Activated B cell treated with CpG ODN at 0.5 μM for 24 hours (primary cell): ENCODE measurements at regions not wholly inside any gene's neighbourhood (a gene's known extent, or its start where the extent isn't known, plus 50 kb on each side); places are given as distances from the start of the nearest gene placed in this dataset.
"Not testable (repeated sequence)": the region's sequence is repeated elsewhere in the genome, so short reads cannot be mapped to it uniquely, and the experiment has no call there.

Experiments used
- ATAC-seq: fragments of 200-7000 bp; cut with Tn5 transposase; one replicate; pipeline ENCODE4 v1.10.0; 2021; ENCODE audit warnings: low read depth, mild to moderate bottlenecking, moderate library complexity
- CTCF ChIA-PET: fragments of 350-600 bp; sonication (Branson Sonifier 250); formaldehyde crosslinking; loops from one replicate; lab custom pipeline; 2021; ENCODE audit warnings: antibody characterized with exemption; lab: Charles Lee
- POLR2A ChIA-PET: fragments of 350-600 bp; sonication (Branson Sonifier 250); formaldehyde crosslinking; loops from one replicate; lab custom pipeline; 2021; ENCODE audit warnings: antibody characterized with exemption; lab: Charles Lee
- DNase-seq: peaks from one replicate; pipeline ENCODE4 v3.0.0; 2022
- H3K27ac Mint-ChIP-seq: one replicate; pipeline ENCODE4 v1.8.0; 2020; ENCODE audit warnings: mixed read lengths
- H3K27me3 Mint-ChIP-seq: one replicate; pipeline ENCODE4 v1.8.0; 2021; ENCODE audit warnings: mixed read lengths
- H3K36me3 Mint-ChIP-seq: one replicate; pipeline ENCODE4 v1.8.0; 2021; ENCODE audit warnings: low read depth, mixed read lengths
- H3K4me1 Mint-ChIP-seq: one replicate; pipeline ENCODE4 v1.8.0; 2021; ENCODE audit warnings: mixed read lengths
- H3K4me3 Mint-ChIP-seq: one replicate; pipeline ENCODE4 v1.8.0; 2020; ENCODE audit warnings: mild to moderate bottlenecking, mixed read lengths
- H3K9me3 Mint-ChIP-seq: one replicate; pipeline ENCODE4 v1.8.0; 2020; ENCODE audit warnings: mixed read lengths
- intact Hi-C: fragments of 100-400 bp; cut with micrococcal nuclease; formaldehyde crosslinking; loops from one replicate; pipeline ENCODE4 v1.15.1; 2024
- TF ChIP-seq, protein P1 (sequence below): fragments of 200-600 bp; IDR thresholded peaks from one replicate; pipeline ENCODE4 v1.8.0; 2022; ENCODE audit warnings: antibody characterized with exemption, mild to moderate bottlenecking

DNA sequence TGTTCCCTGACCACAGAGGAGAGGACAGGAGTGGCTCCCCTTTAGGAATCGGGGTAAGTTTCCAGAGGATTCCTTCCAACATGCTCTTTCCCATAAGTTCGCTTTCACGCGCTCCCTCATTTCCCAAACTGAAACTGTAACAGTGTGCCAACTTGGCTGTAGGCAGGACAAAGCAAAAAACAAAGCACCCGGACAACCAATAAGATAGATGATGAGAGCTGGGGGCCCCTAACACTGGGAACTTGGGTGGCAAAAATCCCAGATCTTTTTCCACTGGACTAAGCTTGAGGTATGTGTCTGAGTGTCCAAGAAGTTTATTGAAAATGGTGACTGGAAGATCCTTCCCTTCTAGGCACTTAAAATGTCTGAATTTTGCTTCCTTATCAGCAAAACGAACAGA lies 258.7 kb upstream of the IL12B start:
- DNase-seq (no peak), ATAC-seq (no peak)
- Mint-ChIP-seq H3K4me1 (no peaks in the 10 kb centered on the region), H3K4me3 (no peak overlapping the region), H3K27ac (no peak overlapping the region), H3K27me3 (no peaks in the 10 kb centered on the region), H3K9me3 (no peaks in the 10 kb centered on the region), H3K36me3 (no peaks in the 10 kb centered on the region)
- intact Hi-C loops = no loop called here
- ChIA-PET POLR2A (no interaction called here), CTCF (no interaction called here)
- TF ChIP-seq, protein P1, sequence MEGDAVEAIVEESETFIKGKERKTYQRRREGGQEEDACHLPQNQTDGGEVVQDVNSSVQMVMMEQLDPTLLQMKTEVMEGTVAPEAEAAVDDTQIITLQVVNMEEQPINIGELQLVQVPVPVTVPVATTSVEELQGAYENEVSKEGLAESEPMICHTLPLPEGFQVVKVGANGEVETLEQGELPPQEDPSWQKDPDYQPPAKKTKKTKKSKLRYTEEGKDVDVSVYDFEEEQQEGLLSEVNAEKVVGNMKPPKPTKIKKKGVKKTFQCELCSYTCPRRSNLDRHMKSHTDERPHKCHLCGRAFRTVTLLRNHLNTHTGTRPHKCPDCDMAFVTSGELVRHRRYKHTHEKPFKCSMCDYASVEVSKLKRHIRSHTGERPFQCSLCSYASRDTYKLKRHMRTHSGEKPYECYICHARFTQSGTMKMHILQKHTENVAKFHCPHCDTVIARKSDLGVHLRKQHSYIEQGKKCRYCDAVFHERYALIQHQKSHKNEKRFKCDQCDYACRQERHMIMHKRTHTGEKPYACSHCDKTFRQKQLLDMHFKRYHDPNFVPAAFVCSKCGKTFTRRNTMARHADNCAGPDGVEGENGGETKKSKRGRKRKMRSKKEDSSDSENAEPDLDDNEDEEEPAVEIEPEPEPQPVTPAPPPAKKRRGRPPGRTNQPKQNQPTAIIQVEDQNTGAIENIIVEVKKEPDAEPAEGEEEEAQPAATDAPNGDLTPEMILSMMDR = no peak

DNA sequence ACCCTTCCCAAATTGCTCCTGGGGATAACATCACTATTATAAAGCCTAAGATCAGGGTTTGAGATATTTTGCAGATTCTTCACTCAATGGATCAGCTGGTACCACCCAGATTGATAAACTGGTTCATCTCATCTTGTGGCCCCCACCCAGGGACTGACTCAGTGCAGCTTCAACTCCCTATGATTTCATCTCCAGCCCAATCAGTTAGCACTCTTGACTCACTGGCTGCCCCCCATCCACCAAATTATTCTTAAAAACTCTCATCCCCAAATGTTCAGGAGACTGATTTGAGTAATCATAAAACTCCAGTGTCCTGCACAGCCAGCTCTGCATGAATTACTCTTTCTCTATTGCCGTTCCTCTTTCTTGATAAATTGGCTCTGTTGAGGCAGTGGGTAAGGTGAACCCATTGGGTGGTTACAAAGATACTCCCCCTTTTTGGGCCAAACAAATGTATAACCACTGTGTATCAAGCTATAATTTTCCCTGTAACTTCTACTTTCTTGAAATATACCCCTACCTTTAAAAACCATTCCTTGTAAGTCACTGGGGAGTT lies 263.3 kb upstream of the IL12B start:
- H3K4me3 Mint-ChIP-seq = no peak overlapping the region
- DNase-seq = no peak
- H3K27me3 Mint-ChIP-seq = no peaks in the 10 kb centered on the region
- intact Hi-C loops = no loop called here
- TF ChIP-seq, protein P1 = no peak
- no peaks in the 10 kb centered on the region for H3K4me1 Mint-ChIP-seq
- H3K9me3 Mint-ChIP-seq = no peaks in the 10 kb centered on the region
- ATAC-seq = no peak
- ChIA-PET POLR2A (no interaction called here), CTCF (no interaction called here)
- H3K36me3 Mint-ChIP-seq = no peaks in the 10 kb centered on the region
- H3K27ac Mint-ChIP-seq = no peak overlapping the region

DNA sequence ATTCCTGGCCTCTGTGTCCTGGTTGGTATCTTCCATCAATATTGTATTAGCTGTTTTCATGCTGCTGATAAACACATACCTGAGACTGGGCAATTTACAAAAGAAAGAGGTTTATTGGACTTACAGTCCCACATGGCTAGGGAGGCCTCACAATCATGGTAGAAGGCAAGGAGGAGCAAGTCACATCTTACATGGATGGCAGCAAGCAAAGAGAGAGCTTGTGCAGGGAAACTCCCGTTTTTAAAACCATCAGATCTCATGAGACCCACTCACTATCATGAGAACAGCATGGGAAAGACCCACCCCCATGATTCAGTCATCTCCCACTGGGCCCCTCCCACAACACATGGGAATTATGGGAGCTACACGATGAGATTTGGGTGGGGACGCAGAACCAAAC lies 265.3 kb upstream of the IL12B start:
- H3K27me3 Mint-ChIP-seq, intact Hi-C loops, ATAC-seq, H3K4me1 Mint-ChIP-seq, DNase-seq, POLR2A ChIA-PET, H3K27ac Mint-ChIP-seq, CTCF ChIA-PET, H3K9me3 Mint-ChIP-seq, H3K4me3 Mint-ChIP-seq, H3K36me3 Mint-ChIP-seq: not testable (repeated sequence)

DNA sequence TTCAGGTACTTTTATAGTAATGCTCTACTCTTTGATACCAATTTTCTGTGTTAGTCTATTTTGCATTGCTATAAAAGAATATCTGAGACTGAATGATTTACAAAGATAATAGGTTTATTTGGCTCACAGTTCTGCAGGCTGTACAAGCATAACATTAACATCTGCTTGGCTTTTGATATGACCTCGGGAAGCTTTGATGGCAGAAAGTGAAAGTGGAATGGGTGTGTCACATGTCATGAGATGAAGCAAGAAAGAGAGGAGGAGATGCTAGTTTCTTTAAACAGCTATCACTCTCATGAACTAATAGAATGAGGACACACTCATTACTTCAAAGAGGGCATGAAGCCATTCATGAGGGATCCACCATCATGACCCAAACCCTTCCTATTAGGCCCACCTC lies 270.9 kb upstream of the IL12B start:
- Mint-ChIP-seq H3K4me3 (no peak overlapping the region), H3K4me1 (peaks cover 5% of the 10 kb centered on the region), H3K27ac (no peak overlapping the region), H3K27me3 (peaks cover 4% of the 10 kb centered on the region), H3K36me3 (no peaks in the 10 kb centered on the region), H3K9me3 (peaks cover 10% of the 10 kb centered on the region)
- ChIA-PET CTCF (no interaction called here), POLR2A (no interaction called here)
- intact Hi-C loops = no loop called here
- ATAC-seq (no peak), DNase-seq (no peak)
- TF ChIP-seq, protein P1 = no peak

DNA sequence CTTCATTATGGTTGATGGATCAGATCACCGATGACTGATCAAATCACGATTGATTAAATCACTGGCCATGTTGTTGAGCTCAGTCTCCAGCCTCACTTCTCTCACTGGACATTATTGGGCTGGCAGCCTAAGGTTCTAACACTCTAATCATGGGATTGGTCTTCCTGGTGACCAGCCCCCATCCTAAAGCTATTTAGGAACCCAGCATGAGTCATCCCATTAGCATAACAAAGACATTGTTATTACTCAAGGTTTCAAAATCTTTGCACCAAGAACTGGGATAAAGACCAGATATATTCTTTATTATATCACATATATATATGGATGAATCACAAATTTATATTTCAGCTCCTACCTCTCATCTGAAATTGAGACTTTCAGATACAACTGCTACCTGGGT lies 272.1 kb upstream of the IL12B start:
- H3K27me3 Mint-ChIP-seq = peaks cover 4% of the 10 kb centered on the region

More for the DNA sequence above, 272.1 kb upstream of the IL12B start:
- DNase-seq (no peak), ATAC-seq (no peak)
- Mint-ChIP-seq H3K36me3 (no peaks in the 10 kb centered on the region), H3K4me3 (no peak overlapping the region), H3K9me3 (peaks cover 10% of the 10 kb centered on the region), H3K4me1 (peaks cover 5% of the 10 kb centered on the region), H3K27ac (no peak overlapping the region)
- ChIA-PET POLR2A (no interaction called here), CTCF (no interaction called here)
- TF ChIP-seq, protein P1 = no peak
- intact Hi-C loops = no loop called here
